ENCODE measurements at regions not wholly inside any gene's neighbourhood (a gene's known extent, or its start where the extent isn't known, plus 50 kb on each side); places are given as distances from the start of the nearest gene placed in this dataset.

- no peak for TF ChIP-seq CTCF (IDR thresholded peaks at IDR 0.05; ENCODE audit: control extremely low read depth in 1 of 3, insufficient read depth in 1 of 3, low read depth in 1 of 3, low read length in 3 of 3)
- TF ChIP-seq SP4 (IDR thresholded peaks at IDR 0.05; ENCODE audit: low read length), result no peak
- TF ChIP-seq EP300 (IDR thresholded peaks at IDR 0.05; ENCODE audit: borderline replicate concordance in 1 of 2, low read depth in 2 of 2, low read length in 2 of 2), result no peak
- TF ChIP-seq SAP30 (IDR thresholded peaks at IDR 0.05; ENCODE audit: insufficient read depth, insufficient replicate concordance, low read length), result no peak
- no peak for TF ChIP-seq RNF2 (IDR thresholded peaks at IDR 0.05; ENCODE audit: borderline replicate concordance, low read depth, low read length, missing control alignments, poor library complexity, severe bottlenecking)
Measured at GRCh38 chr3:73255609-73256029, 194.2 kb downstream of the EBLN2 start (continued).
